Gastroesophageal sphincter (tissue), 4 donors: ENCODE measurements at regions not wholly inside any gene's neighbourhood (a gene's known extent, or its start where the extent isn't known, plus 50 kb on each side); places are given as distances from the start of the nearest gene placed in this dataset.
"Not testable (repeated sequence)": the region's sequence is repeated elsewhere in the genome, so short reads cannot be mapped to it uniquely, and the experiment has no call there.

ENCODE experiments used
- ATAC-seq: fragments of 150-250 bp; one replicate; pipeline ENCODE4 v1.9.1; 2016; ENCODE audit warnings: mild to moderate bottlenecking, moderate library complexity
- H3K27ac ChIP-seq, 4 donors: fragments of 200-600 bp; sonication (generic) in 3 of 4; 1 replicate in 3 of 4; 2 replicates in 1 of 4; pipeline ENCODE4 v1.5.1; 2016 to 2019
- H3K27me3 ChIP-seq: fragments of 200-600 bp; sonication (generic); one replicate; pipeline ENCODE4 v1.5.1; 2019
- H3K36me3 ChIP-seq, 2 donors: fragments of 200-600 bp; sonication (generic); one replicate each; pipeline ENCODE4 v1.5.1; 2019; ENCODE audit warnings: control low read depth in 1 of 2
- H3K4me1 ChIP-seq, 3 donors: fragments of 200-600 bp; sonication (generic); 1 replicate in 2 of 3; 2 replicates in 1 of 3; pipeline ENCODE4 v1.5.1; 2016 to 2019; ENCODE audit warnings: control low read depth in 2 of 3
- H3K4me3 ChIP-seq, 2 donors: fragments of 200-600 bp; sonication (generic); one replicate each; pipeline ENCODE4 v1.5.1; 2019; ENCODE audit warnings: mild to moderate bottlenecking in 1 of 2, moderate library complexity in 1 of 2
- H3K9me3 ChIP-seq, 3 donors: fragments of 200-600 bp; sonication (generic); one replicate each; pipeline ENCODE4 v1.5.1; 2017 to 2019; ENCODE audit warnings: control low read depth in 2 of 3
- CTCF ChIP-seq, 4 experiments: fragments of 200-600 bp in 2 of 4; fragments of 450-650 bp in 2 of 4; sonication (generic) in 1 of 4; IDR thresholded peaks; one replicate each; pipeline ENCODE4 v1.5.1; 2017 to 2019; ENCODE audit warnings: antibody characterized with exemption in 4 of 4, mild to moderate bottlenecking in 2 of 4, moderate library complexity in 2 of 4
- EP300 ChIP-seq: sonication (generic); formaldehyde crosslinking; IDR thresholded peaks from one replicate; pipeline ENCODE4 v1.6.1; 2017; ENCODE audit warnings: antibody characterized with exemption, mild to moderate bottlenecking
- POLR2A ChIP-seq, 2 donors: fragments of 450-650 bp; IDR thresholded peaks; one replicate each; pipeline ENCODE4 v1.6.1; 2017; ENCODE audit warnings: antibody characterized with exemption in 2 of 2, mild to moderate bottlenecking in 2 of 2, moderate library complexity in 1 of 2
- POLR2AphosphoS5 ChIP-seq: sonication (generic); formaldehyde crosslinking; IDR thresholded peaks from one replicate; pipeline ENCODE4 v1.6.1; 2017; ENCODE audit warnings: antibody characterized with exemption
- WGBS, 2 donors: methylation state at CpG; one replicate each; pipeline ENCODE4 v1.1.5; 2018; ENCODE audit warnings: low coverage in 1 of 2; 5-methylcytosine and 5-hydroxymethylcytosine counted together

- 59 to 70% methylated on average over 4 of the region's 6 CpGs for WGBS, 2 donors
- Histone ChIP-seq H3K4me3 (no peak overlapping the region), H3K36me3 (no peaks in the 10 kb centered on the region), H3K27ac (no peak overlapping the region), H3K4me1 (peaks cover 0 to 36% (median 9%) of the 10 kb centered on the region in 3 donors), H3K27me3 (no peaks in the 10 kb centered on the region), H3K9me3 (no peaks in the 10 kb centered on the region)
- no peak for ATAC-seq
- TF ChIP-seq CTCF (IDR thresholded peaks at IDR 0.05) (peak; percentile 21 to 47 (median 29)), POLR2A (IDR thresholded peaks at IDR 0.05) (no peak)
These were observed 64.7 kb upstream of the KLF7 start for GRCh38 chr2:207230261-207231105.

GRCh38 chr2:207231106-207231865 lies 65.5 kb upstream of the KLF7 start:
- WGBS, 2 donors = 44 to 55% methylated on average over 5 of the region's 5 CpGs
- Histone ChIP-seq H3K27ac (no peak overlapping the region), H3K27me3 (no peaks in the 10 kb centered on the region), H3K9me3 (no peaks in the 10 kb centered on the region), H3K36me3 (no peaks in the 10 kb centered on the region), H3K4me1 (peaks cover 0 to 35% (median 9%) of the 10 kb centered on the region in 3 donors), H3K4me3 (no peak overlapping the region)
- ATAC-seq = no peak
- no peak for TF ChIP-seq CTCF (IDR thresholded peaks at IDR 0.05)

- no peaks in the 10 kb centered on the region for H3K27me3 ChIP-seq
- WGBS, 2 donors = 69 to 80% methylated on average over 3 to 4 of the region's 4 CpGs
- H3K4me3 ChIP-seq = no peak overlapping the region
- H3K27ac ChIP-seq = no peak overlapping the region
- peaks cover 0 to 29% (median 9%) of the 10 kb centered on the region in 3 donors for H3K4me1 ChIP-seq
- H3K36me3 ChIP-seq = no peaks in the 10 kb centered on the region
- no peak for TF ChIP-seq POLR2A (IDR thresholded peaks at IDR 0.05)
- no peak for TF ChIP-seq CTCF (IDR thresholded peaks at IDR 0.05)
- TF ChIP-seq POLR2AphosphoS5 = no peak
- TF ChIP-seq EP300 = no peak
- ATAC-seq = no peak
- no peaks in the 10 kb centered on the region for H3K9me3 ChIP-seq
These were observed 66.2 kb upstream of the KLF7 start for GRCh38 chr2:207231967-207232366.

GRCh38 chr2:207233141-207233540 lies 67.4 kb upstream of the KLF7 start:
- H3K36me3 ChIP-seq, H3K9me3 ChIP-seq, ATAC-seq, H3K4me3 ChIP-seq, H3K27ac ChIP-seq, H3K27me3 ChIP-seq: not testable (repeated sequence)
- H3K4me1 ChIP-seq = peaks cover 0 to 17% (median 3%) of the 10 kb centered on the region in 3 donors

GRCh38 chr2:207233731-207234130 lies 68.0 kb upstream of the KLF7 start:
- TF ChIP-seq POLR2A (IDR thresholded peaks at IDR 0.05) = no peak
- TF ChIP-seq POLR2AphosphoS5 = no peak
- no peak for TF ChIP-seq CTCF (IDR thresholded peaks at IDR 0.05)
- TF ChIP-seq EP300 = no peak
- Histone ChIP-seq H3K4me3 (no peak overlapping the region), H3K27ac (no peak overlapping the region), H3K36me3 (no peaks in the 10 kb centered on the region), H3K4me1 (peaks cover 0 to 16% (median 0%) of the 10 kb centered on the region in 3 donors), H3K27me3 (no peaks in the 10 kb centered on the region), H3K9me3 (no peaks in the 10 kb centered on the region)
- WGBS, 2 donors = 32 to 79% methylated on average over 2 to 3 of the region's 3 CpGs
- no peak for ATAC-seq
